NB4 (cell line): ENCODE measurements at regions not wholly inside any gene's neighbourhood (a gene's known extent, or its start where the extent isn't known, plus 50 kb on each side); places are given as distances from the start of the nearest gene placed in this dataset.

Source experiments
- MYC ChIP-seq: IDR thresholded peaks from 2 replicates; pipeline ENCODE4 v1.6.1; 2011; ENCODE audit warnings: low read depth, low read length
- POLR2A ChIP-seq: IDR thresholded peaks from 2 replicates; pipeline ENCODE4 v1.6.1; 2011; ENCODE audit warnings: mild to moderate bottlenecking; ENCODE audit not compliant: insufficient read length; ENCODE audit errors: extremely low read depth
- TF ChIP-seq, protein P1 (sequence below): IDR thresholded peaks from one replicate; pipeline ENCODE4 v1.5.1; 2012; ENCODE audit warnings: low read depth, low read length
- TF ChIP-seq, protein P2 (sequence below): IDR thresholded peaks from 2 replicates; pipeline ENCODE4 v1.6.1; 2011; ENCODE audit warnings: low read depth, low read length

GRCh38 chr13:63327584-63327983 lies 1911.9 kb upstream of the PCDH20 start:
- TF ChIP-seq, protein P1, sequence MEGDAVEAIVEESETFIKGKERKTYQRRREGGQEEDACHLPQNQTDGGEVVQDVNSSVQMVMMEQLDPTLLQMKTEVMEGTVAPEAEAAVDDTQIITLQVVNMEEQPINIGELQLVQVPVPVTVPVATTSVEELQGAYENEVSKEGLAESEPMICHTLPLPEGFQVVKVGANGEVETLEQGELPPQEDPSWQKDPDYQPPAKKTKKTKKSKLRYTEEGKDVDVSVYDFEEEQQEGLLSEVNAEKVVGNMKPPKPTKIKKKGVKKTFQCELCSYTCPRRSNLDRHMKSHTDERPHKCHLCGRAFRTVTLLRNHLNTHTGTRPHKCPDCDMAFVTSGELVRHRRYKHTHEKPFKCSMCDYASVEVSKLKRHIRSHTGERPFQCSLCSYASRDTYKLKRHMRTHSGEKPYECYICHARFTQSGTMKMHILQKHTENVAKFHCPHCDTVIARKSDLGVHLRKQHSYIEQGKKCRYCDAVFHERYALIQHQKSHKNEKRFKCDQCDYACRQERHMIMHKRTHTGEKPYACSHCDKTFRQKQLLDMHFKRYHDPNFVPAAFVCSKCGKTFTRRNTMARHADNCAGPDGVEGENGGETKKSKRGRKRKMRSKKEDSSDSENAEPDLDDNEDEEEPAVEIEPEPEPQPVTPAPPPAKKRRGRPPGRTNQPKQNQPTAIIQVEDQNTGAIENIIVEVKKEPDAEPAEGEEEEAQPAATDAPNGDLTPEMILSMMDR: no peak
- TF ChIP-seq POLR2A (no peak), MYC (no peak)
- TF ChIP-seq, protein P2, sequence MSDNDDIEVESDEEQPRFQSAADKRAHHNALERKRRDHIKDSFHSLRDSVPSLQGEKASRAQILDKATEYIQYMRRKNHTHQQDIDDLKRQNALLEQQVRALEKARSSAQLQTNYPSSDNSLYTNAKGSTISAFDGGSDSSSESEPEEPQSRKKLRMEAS: no peak
